ENCODE measurements at regions not wholly inside any gene's neighbourhood (a gene's known extent, or its start where the extent isn't known, plus 50 kb on each side); places are given as distances from the start of the nearest gene placed in this dataset.

GRCh38 chr10:30192846-30193608 lies 133.6 kb upstream of the JCAD start:
- TF ChIP-seq FOXM1 (IDR thresholded peaks at IDR 0.05; ENCODE audit: borderline replicate concordance) = no peak
- TF ChIP-seq ZNF384 (IDR thresholded peaks at IDR 0.05) = no peak
- TF ChIP-seq HDGF (IDR thresholded peaks at IDR 0.05; ENCODE audit: borderline replicate concordance) = no peak
